ENCODE measurements at regions not wholly inside any gene's neighbourhood (a gene's known extent, or its start where the extent isn't known, plus 50 kb on each side); places are given as distances from the start of the nearest gene placed in this dataset.

- Histone ChIP-seq H3K4me3 (ENCODE audit: low read length) (no peak overlapping the region), H3K9me3 (ENCODE audit: control insufficient read depth, insufficient read depth, low read length) (no peaks in the 10 kb centered on the region), H3F3A (ENCODE audit: control insufficient read depth, insufficient read depth) (no peaks in the 10 kb centered on the region), H3K36me3 (ENCODE audit: control insufficient read depth, low read length) (no peaks in the 10 kb centered on the region), H3K79me2 (ENCODE audit: control insufficient read depth, low read length) (no peaks in the 10 kb centered on the region), H3K9me2 (replicated peaks; ENCODE audit: control insufficient read depth, low read length) (no peaks in the 10 kb centered on the region), H3K27ac (ENCODE audit: low read depth, low read length) (no peak overlapping the region), H3K27me3 (ENCODE audit: control insufficient read depth, low read length) (no peaks in the 10 kb centered on the region), H3K4me2 (ENCODE audit: low read length) (no peak overlapping the region), H3K4me1 (ENCODE audit: control insufficient read depth, low read length) (no peaks in the 10 kb centered on the region), H4K20me1 (ENCODE audit: control insufficient read depth, insufficient read depth, low read depth, low read length) (no peaks in the 10 kb centered on the region)
- TF ChIP-seq EZH2phosphoT487 (IDR thresholded peaks at IDR 0.05; ENCODE audit: borderline replicate concordance, low read length) (no peak), CTCF (IDR thresholded peaks at IDR 0.05; ENCODE audit: low read depth, low read length, poor library complexity, severe bottlenecking) (no peak)
Measured at GRCh38 chr2:105596411-105596921, 148.2 kb upstream of the NCK2 start.

DNA sequence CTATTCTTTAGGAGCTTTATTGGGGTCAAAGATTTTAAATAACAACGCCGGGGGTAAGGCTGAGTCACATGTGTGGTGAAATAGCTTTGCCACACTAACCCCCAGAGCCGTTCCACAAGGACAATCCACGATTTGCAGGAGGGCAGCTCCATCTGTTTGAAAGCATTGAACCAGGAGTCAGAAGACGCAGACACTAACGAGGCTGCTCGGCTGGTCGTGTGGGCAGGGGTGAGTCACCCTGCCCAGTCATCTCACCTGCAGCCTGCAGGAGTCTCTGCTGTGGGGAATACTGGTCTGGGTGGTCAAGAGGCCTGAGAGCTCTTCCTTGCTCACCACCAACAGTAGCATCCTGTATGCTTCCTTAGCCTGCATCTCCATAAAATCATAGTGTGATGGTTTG, 149.2 kb upstream of the NCK2 start:
- Histone ChIP-seq H3K36me3 (ENCODE audit: control insufficient read depth, low read length) (no peaks in the 10 kb centered on the region), H3K27me3 (ENCODE audit: control insufficient read depth, low read length) (no peaks in the 10 kb centered on the region), H3K4me3 (ENCODE audit: low read length) (no peak overlapping the region), H3K4me2 (ENCODE audit: low read length) (no peak overlapping the region), H3K9me3 (ENCODE audit: control insufficient read depth, insufficient read depth, low read length) (no peaks in the 10 kb centered on the region), H3K79me2 (ENCODE audit: control insufficient read depth, low read length) (no peaks in the 10 kb centered on the region), H3K27ac (ENCODE audit: low read depth, low read length) (no peak overlapping the region), H3F3A (ENCODE audit: control insufficient read depth, insufficient read depth) (no peaks in the 10 kb centered on the region), H4K20me1 (ENCODE audit: control insufficient read depth, insufficient read depth, low read depth, low read length) (no peaks in the 10 kb centered on the region), H3K9me2 (replicated peaks; ENCODE audit: control insufficient read depth, low read length) (no peaks in the 10 kb centered on the region), H3K4me1 (ENCODE audit: control insufficient read depth, low read length) (no peaks in the 10 kb centered on the region)
- TF ChIP-seq EZH2phosphoT487 (IDR thresholded peaks at IDR 0.05; ENCODE audit: borderline replicate concordance, low read length) (no peak), CTCF (IDR thresholded peaks at IDR 0.05; ENCODE audit: low read depth, low read length, poor library complexity, severe bottlenecking) (no peak)

DNA sequence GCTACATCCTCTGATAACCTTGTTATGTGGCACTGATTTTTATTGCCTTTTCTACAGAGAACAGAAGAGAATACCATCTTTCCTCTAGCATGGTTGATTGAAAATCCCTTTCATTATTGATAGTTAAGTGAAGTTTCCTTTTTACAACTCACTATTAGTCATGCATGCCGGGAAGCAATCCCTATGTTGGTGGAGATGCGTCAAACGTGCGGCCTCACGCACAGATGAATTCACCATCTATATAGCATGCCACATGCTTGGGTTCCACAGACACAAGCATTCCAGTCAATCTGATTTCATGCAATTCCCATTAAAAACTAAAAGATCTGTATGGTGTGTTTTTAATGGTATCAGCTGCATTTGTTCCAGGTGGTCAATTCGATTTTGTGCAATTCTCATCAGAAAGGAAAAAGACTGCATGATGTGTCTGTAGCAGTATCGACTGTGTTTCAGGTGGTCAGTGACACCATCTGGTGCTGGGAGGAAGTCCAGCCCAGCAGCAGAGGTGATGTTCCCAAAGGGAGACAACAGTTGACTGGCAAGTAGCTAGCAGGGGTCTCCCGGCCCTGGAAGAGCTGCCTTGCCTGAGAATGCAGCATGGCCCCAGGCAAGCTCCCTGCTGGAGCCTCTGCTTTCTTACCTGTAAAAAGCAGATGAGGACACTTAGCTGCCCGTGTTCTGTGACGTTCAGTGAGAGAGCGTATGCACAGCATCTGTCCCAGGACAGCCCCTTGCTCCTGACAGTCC, 151.3 kb upstream of the NCK2 start:
- no peak for TF ChIP-seq EZH2phosphoT487 (IDR thresholded peaks at IDR 0.05; ENCODE audit: borderline replicate concordance, low read length)
- TF ChIP-seq CTCF (IDR thresholded peaks at IDR 0.05; ENCODE audit: low read depth, low read length, poor library complexity, severe bottlenecking) = no peak
- H3K4me1 ChIP-seq (ENCODE audit: control insufficient read depth, low read length) = no peaks in the 10 kb centered on the region
- H4K20me1 ChIP-seq (ENCODE audit: control insufficient read depth, insufficient read depth, low read depth, low read length) = no peaks in the 10 kb centered on the region
- no peak overlapping the region for H3K27ac ChIP-seq (ENCODE audit: low read depth, low read length)
- H3K36me3 ChIP-seq (ENCODE audit: control insufficient read depth, low read length) = no peaks in the 10 kb centered on the region
- no peaks in the 10 kb centered on the region for H3K9me2 ChIP-seq (replicated peaks; ENCODE audit: control insufficient read depth, low read length)
- no peak overlapping the region for H3K4me2 ChIP-seq (ENCODE audit: low read length)
- H3F3A ChIP-seq (ENCODE audit: control insufficient read depth, insufficient read depth) = no peaks in the 10 kb centered on the region
- H3K27me3 ChIP-seq (ENCODE audit: control insufficient read depth, low read length) = no peaks in the 10 kb centered on the region
- peaks cover 4% of the 10 kb centered on the region; the same call in 1 of the 2 replicates for H3K9me3 ChIP-seq (ENCODE audit: control insufficient read depth, insufficient read depth, low read length)
- H3K79me2 ChIP-seq (ENCODE audit: control insufficient read depth, low read length) = no peaks in the 10 kb centered on the region
- H3K4me3 ChIP-seq (ENCODE audit: low read length) = no peak overlapping the region

Data from DOHH2 (cell line).